ENCODE measurements at regions not wholly inside any gene's neighbourhood (a gene's known extent, or its start where the extent isn't known, plus 50 kb on each side); places are given as distances from the start of the nearest gene placed in this dataset.

DNA sequence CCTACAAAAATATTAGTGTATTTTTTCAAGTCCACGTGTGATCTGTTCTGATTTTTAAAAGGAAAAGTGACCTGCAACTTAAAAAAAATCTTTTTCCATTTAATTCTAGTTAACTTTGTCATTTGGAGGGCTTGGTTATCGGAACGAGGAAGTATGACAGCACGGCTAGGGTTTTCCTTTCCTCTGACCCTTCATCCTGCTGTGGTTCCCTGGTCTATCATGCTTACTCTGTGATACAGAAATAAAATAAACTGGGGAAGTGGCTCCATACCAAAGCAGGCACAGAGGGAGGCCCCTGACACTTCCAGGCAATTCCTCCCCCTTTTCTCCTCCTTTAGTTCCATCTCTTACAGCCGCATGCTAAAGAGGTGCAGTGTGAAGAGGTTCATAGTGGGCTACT lies 491.3 kb downstream of the EDEM1 start:
- Histone ChIP-seq H3K36me3 (ENCODE audit: low read length) (no peaks in the 10 kb centered on the region), H3K27ac (ENCODE audit: low read depth, low read length) (no peak overlapping the region), H3K4me3 (ENCODE audit: insufficient read depth, low read length, poor library complexity, severe bottlenecking) (no peak overlapping the region), H3K9ac (ENCODE audit: low read length) (no peak overlapping the region), H3K79me2 (ENCODE audit: insufficient read depth, low read length) (no peaks in the 10 kb centered on the region), H3K9me3 (ENCODE audit: insufficient read depth, low read length) (no peaks in the 10 kb centered on the region), H3F3A (ENCODE audit: insufficient read depth) (no peaks in the 10 kb centered on the region), H3K9me2 (replicated peaks; ENCODE audit: insufficient read depth, low read length) (no peaks in the 10 kb centered on the region), H3K4me2 (ENCODE audit: low read depth, low read length, poor library complexity, severe bottlenecking) (no peak overlapping the region), H3K27me3 (ENCODE audit: low read length) (no peaks in the 10 kb centered on the region), H4K20me1 (ENCODE audit: low read depth, low read length) (no peaks in the 10 kb centered on the region), H2AFZ (ENCODE audit: low read depth, low read length, severe bottlenecking) (no peak overlapping the region)
- TF ChIP-seq EZH2phosphoT487 (conservative IDR thresholded peaks at IDR 0.05; ENCODE audit: low read length), result no peak
- TF ChIP-seq, protein P1, sequence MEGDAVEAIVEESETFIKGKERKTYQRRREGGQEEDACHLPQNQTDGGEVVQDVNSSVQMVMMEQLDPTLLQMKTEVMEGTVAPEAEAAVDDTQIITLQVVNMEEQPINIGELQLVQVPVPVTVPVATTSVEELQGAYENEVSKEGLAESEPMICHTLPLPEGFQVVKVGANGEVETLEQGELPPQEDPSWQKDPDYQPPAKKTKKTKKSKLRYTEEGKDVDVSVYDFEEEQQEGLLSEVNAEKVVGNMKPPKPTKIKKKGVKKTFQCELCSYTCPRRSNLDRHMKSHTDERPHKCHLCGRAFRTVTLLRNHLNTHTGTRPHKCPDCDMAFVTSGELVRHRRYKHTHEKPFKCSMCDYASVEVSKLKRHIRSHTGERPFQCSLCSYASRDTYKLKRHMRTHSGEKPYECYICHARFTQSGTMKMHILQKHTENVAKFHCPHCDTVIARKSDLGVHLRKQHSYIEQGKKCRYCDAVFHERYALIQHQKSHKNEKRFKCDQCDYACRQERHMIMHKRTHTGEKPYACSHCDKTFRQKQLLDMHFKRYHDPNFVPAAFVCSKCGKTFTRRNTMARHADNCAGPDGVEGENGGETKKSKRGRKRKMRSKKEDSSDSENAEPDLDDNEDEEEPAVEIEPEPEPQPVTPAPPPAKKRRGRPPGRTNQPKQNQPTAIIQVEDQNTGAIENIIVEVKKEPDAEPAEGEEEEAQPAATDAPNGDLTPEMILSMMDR (IDR thresholded peaks at IDR 0.05; ENCODE audit: insufficient read depth, low read length, poor library complexity, severe bottlenecking), result no peak

DNA sequence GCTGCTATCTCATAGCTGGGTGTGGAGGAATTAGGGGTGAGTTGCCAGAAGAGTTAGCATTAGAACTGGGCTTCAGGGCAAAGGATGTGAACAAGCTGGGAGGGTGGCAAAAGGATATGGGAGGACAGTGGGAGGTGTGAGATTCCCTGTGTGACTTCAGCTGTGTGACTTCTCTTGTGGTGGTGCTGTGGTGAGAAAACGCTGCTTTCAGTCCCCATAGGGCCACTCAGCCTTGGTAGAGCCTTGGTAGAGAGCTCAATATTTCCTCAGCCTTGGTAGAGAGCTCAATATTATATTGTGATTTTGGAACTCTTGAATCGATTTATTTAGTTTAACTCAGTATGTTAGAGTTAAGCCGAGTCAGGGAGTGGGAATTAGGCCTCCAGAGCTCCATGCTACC lies 499.7 kb downstream of the EDEM1 start:
- Histone ChIP-seq H3K36me3 (ENCODE audit: low read length) (no peaks in the 10 kb centered on the region), H3K4me2 (ENCODE audit: low read depth, low read length, poor library complexity, severe bottlenecking) (no peak overlapping the region), H3K4me3 (ENCODE audit: insufficient read depth, low read length, poor library complexity, severe bottlenecking) (no peak overlapping the region), H3K27me3 (ENCODE audit: low read length) (no peaks in the 10 kb centered on the region), H3K79me2 (ENCODE audit: insufficient read depth, low read length) (no peaks in the 10 kb centered on the region), H2AFZ (ENCODE audit: low read depth, low read length, severe bottlenecking) (no peak overlapping the region), H3K9me3 (ENCODE audit: insufficient read depth, low read length) (peaks cover 8% of the 10 kb centered on the region; the same call in 1 of the 2 replicates), H4K20me1 (ENCODE audit: low read depth, low read length) (no peaks in the 10 kb centered on the region), H3F3A (ENCODE audit: insufficient read depth) (no peaks in the 10 kb centered on the region), H3K9me2 (replicated peaks; ENCODE audit: insufficient read depth, low read length) (no peaks in the 10 kb centered on the region), H3K9ac (ENCODE audit: low read length) (no peak overlapping the region), H3K27ac (ENCODE audit: low read depth, low read length) (no peak overlapping the region)
- TF ChIP-seq, protein P1 (IDR thresholded peaks at IDR 0.05; ENCODE audit: insufficient read depth, low read length, poor library complexity, severe bottlenecking), result no peak
- TF ChIP-seq EZH2phosphoT487 (conservative IDR thresholded peaks at IDR 0.05; ENCODE audit: low read length), result no peak

DNA sequence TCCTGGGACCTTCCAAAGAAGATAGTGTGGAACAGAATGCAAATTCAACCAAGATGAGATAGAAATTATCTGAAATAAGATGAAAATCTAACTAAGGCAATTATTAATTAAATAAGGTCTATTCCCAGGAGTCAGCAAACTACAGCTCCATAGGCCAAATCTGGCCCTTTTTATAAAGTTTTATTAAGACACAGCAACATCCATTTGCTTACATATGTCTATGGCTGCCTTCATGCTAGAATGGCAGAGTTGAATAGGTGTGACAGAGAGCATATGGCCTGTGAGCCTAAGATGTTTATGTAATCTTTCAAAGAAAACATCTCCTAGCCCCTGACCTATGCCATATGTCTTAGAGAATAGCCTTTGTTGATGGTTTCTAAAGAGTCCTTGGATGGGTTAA lies 503.0 kb downstream of the EDEM1 start:
- Histone ChIP-seq H3K9me3 (ENCODE audit: insufficient read depth, low read length) (peaks cover 8% of the 10 kb centered on the region; the same call in 1 of the 2 replicates), H3K9me2 (replicated peaks; ENCODE audit: insufficient read depth, low read length) (no peaks in the 10 kb centered on the region), H3K27me3 (ENCODE audit: low read length) (no peaks in the 10 kb centered on the region), H3K27ac (ENCODE audit: low read depth, low read length) (no peak overlapping the region), H3K4me2 (ENCODE audit: low read depth, low read length, poor library complexity, severe bottlenecking) (no peak overlapping the region), H3K4me3 (ENCODE audit: insufficient read depth, low read length, poor library complexity, severe bottlenecking) (no peak overlapping the region), H3K79me2 (ENCODE audit: insufficient read depth, low read length) (no peaks in the 10 kb centered on the region), H2AFZ (ENCODE audit: low read depth, low read length, severe bottlenecking) (no peak overlapping the region), H4K20me1 (ENCODE audit: low read depth, low read length) (no peaks in the 10 kb centered on the region), H3F3A (ENCODE audit: insufficient read depth) (no peaks in the 10 kb centered on the region), H3K9ac (ENCODE audit: low read length) (no peak overlapping the region), H3K36me3 (ENCODE audit: low read length) (no peaks in the 10 kb centered on the region)
- TF ChIP-seq, protein P1 (IDR thresholded peaks at IDR 0.05; ENCODE audit: insufficient read depth, low read length, poor library complexity, severe bottlenecking), result no peak
- no peak for TF ChIP-seq EZH2phosphoT487 (conservative IDR thresholded peaks at IDR 0.05; ENCODE audit: low read length)
